Tibial nerve (tissue), 4 donors: ENCODE measurements at regions not wholly inside any gene's neighbourhood (a gene's known extent, or its start where the extent isn't known, plus 50 kb on each side); places are given as distances from the start of the nearest gene placed in this dataset.

Experiments
- DNase-seq, 2 donors: peaks; one replicate each; pipeline ENCODE4 v3.0.0-alpha.2; 2019; ENCODE audit warnings: low spot score in 2 of 2
- H3K27ac ChIP-seq, 4 donors: fragments of 200-600 bp; sonication (generic) in 3 of 4; one replicate each; pipeline ENCODE4 v1.5.1; 2017 to 2019; ENCODE audit warnings: mild to moderate bottlenecking in 1 of 4
- H3K27me3 ChIP-seq, 2 donors: fragments of 200-600 bp; sonication (generic) in 1 of 2; one replicate each; pipeline versions ENCODE4 v1.5.1 to v1.6.0; 2017 to 2019
- H3K36me3 ChIP-seq, 3 donors: fragments of 200-600 bp; sonication (generic); one replicate each; pipeline ENCODE4 v1.5.1; 2018 to 2019
- H3K4me1 ChIP-seq, 4 donors: fragments of 200-600 bp; sonication (generic) in 3 of 4; one replicate each; pipeline ENCODE4 v1.5.1; 2017 to 2019
- H3K4me3 ChIP-seq, 4 donors: fragments of 200-600 bp; sonication (generic) in 3 of 4; one replicate each; pipeline ENCODE4 v1.5.1; 2017 to 2019; ENCODE audit warnings: mild to moderate bottlenecking in 1 of 4, moderate library complexity in 1 of 4
- H3K9me3 ChIP-seq, 4 donors: fragments of 200-600 bp; sonication (generic) in 3 of 4; one replicate each; pipeline ENCODE4 v1.5.1; 2017 to 2019
- CTCF ChIP-seq, 5 experiments: fragments of 200-600 bp in 3 of 5; fragments of 450-650 bp in 2 of 5; sonication (generic) in 3 of 5; IDR thresholded peaks; one replicate each; pipeline ENCODE4 v1.5.1; 2016 to 2019; ENCODE audit warnings: antibody characterized with exemption in 5 of 5, mild to moderate bottlenecking in 3 of 5, moderate library complexity in 2 of 5
- EP300 ChIP-seq, 2 donors: sonication (generic); formaldehyde crosslinking; IDR thresholded peaks; one replicate each; pipeline ENCODE4 v1.6.1; 2017; ENCODE audit warnings: antibody characterized with exemption in 2 of 2, mild to moderate bottlenecking in 1 of 2
- POLR2A ChIP-seq, 2 donors: fragments of 450-650 bp; IDR thresholded peaks; one replicate each; pipeline ENCODE4 v1.6.1; 2017; ENCODE audit warnings: antibody characterized with exemption in 2 of 2, mild to moderate bottlenecking in 2 of 2, moderate library complexity in 2 of 2
- WGBS, 2 donors: methylation state at CpG; one replicate each; pipeline ENCODE4 v1.1.5; 2018; 5-methylcytosine and 5-hydroxymethylcytosine counted together

GRCh38 chr3:44108481-44108880 lies 133.2 kb upstream of the TOPAZ1 start:
- no peaks in the 10 kb centered on the region for H3K36me3 ChIP-seq
- no peak overlapping the region for H3K27ac ChIP-seq
- peaks cover 0 to 13% (median 0%) of the 10 kb centered on the region in 4 donors for H3K4me1 ChIP-seq
- H3K4me3 ChIP-seq: no peak overlapping the region
- no peaks in the 10 kb centered on the region for H3K27me3 ChIP-seq
- 86 to 88% methylated on average over 3 of the region's 3 CpGs for WGBS, 2 donors
- TF ChIP-seq POLR2A (IDR thresholded peaks at IDR 0.05): no peak
- TF ChIP-seq EP300 (IDR thresholded peaks at IDR 0.05): no peak
- no peak for TF ChIP-seq CTCF (IDR thresholded peaks at IDR 0.05)
- no peak for DNase-seq
- H3K9me3 ChIP-seq: no peaks in the 10 kb centered on the region

DNA sequence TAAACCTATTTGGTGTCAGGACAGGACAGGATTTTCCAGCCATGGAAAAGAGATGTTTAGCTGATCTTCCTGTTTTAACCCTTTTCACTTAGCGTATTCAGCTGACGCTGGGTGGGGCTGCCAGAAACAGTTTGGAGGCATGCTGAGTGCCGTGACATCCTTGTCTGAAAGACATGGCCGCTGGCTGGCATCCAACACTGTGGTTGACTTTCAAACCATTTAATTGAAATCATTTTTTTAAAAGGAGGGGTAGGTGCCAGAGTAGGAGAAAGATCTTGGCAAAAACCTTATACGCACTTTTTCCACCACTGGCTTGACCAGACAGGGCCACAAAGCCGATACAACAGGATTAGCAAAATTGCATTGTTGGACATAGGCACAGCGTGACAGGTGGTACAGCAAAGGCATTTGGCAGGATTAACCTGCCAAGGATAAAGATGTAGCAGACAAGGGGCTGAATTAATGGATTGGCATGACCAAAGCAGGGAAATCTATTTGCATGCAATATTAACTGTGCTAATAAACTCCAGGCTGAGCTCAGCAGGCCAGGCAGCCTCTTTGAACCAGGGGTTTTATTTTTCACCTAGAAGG lies 131.8 kb upstream of the TOPAZ1 start:
- H3K4me3 ChIP-seq: no peak overlapping the region
- no peak overlapping the region for H3K27ac ChIP-seq
- DNase-seq: no peak
- no peaks in the 10 kb centered on the region for H3K9me3 ChIP-seq
- 87 to 95% methylated on average over 7 of the region's 7 CpGs for WGBS, 2 donors
- H3K36me3 ChIP-seq: no peaks in the 10 kb centered on the region
- TF ChIP-seq CTCF (IDR thresholded peaks at IDR 0.05): no peak
- no peak for TF ChIP-seq EP300 (IDR thresholded peaks at IDR 0.05)
- no peak for TF ChIP-seq POLR2A (IDR thresholded peaks at IDR 0.05)
- no peaks in the 10 kb centered on the region for H3K27me3 ChIP-seq
- peaks cover 0 to 13% (median 0%) of the 10 kb centered on the region in 4 donors for H3K4me1 ChIP-seq

DNA sequence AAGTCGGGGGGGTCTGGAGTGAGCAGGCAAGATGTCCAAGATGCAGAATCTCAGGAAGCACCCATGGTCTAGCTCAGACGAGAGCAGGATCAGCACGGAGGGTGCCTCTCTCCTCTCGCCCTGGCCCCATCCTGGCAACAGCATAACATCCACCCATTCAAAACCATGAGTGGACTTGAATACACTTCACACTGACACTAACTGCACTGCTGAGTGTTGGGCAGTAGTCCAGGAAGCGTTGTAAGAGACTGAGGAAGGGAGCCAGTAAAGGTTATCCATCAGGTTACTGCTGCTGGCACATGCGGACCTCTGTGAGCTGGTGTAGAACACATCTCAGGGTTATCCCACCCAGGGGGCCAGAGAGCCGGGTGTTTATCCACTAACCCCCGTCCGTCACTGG lies 131.0 kb upstream of the TOPAZ1 start:
- no peak for DNase-seq
- Histone ChIP-seq H3K9me3 (no peaks in the 10 kb centered on the region), H3K27ac (no peak overlapping the region), H3K36me3 (no peaks in the 10 kb centered on the region), H3K4me1 (peaks cover 0 to 13% (median 0%) of the 10 kb centered on the region in 4 donors), H3K27me3 (no peaks in the 10 kb centered on the region), H3K4me3 (no peak overlapping the region)
- 65 to 70% methylated on average over 9 of the region's 9 CpGs for WGBS, 2 donors
- TF ChIP-seq POLR2A (IDR thresholded peaks at IDR 0.05) (no peak), EP300 (IDR thresholded peaks at IDR 0.05) (no peak), CTCF (IDR thresholded peaks at IDR 0.05) (no peak)

DNA sequence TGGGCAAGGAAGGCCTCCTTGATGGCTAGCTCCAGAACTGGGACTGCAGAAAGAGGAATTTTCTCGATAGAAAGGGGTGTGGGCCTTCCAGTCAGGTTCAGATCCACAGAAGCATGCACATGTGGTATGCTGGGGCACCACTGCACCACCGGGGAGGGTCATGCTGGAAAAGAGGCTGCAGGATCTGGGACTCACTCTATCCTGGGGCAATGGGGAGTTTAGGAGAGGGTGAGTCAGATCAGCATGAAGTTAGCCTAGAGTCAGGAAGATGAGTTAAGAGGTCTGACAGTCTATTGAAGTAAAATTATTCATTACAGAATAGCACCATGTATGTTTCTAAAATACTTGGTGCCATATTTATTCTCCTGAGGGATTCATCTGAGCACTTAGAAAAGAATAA lies 130.2 kb upstream of the TOPAZ1 start:
- no peaks in the 10 kb centered on the region for H3K36me3 ChIP-seq
- H3K4me3 ChIP-seq: no peak overlapping the region
- H3K27ac ChIP-seq: no peak overlapping the region
- TF ChIP-seq CTCF (IDR thresholded peaks at IDR 0.05): no peak
- no peak for TF ChIP-seq EP300 (IDR thresholded peaks at IDR 0.05)
- TF ChIP-seq POLR2A (IDR thresholded peaks at IDR 0.05): no peak
- H3K4me1 ChIP-seq: peaks cover 0 to 8% (median 0%) of the 10 kb centered on the region in 4 donors
- DNase-seq: no peak
- WGBS, 2 donors: 93% methylated on average over 2 of the region's 2 CpGs
- H3K9me3 ChIP-seq: no peaks in the 10 kb centered on the region
- no peaks in the 10 kb centered on the region for H3K27me3 ChIP-seq

- peak in 1 of 2 donors; percentile 8 for DNase-seq
- Histone ChIP-seq H3K27me3 (no peaks in the 10 kb centered on the region), H3K4me3 (no peak overlapping the region), H3K36me3 (no peaks in the 10 kb centered on the region), H3K27ac (no peak overlapping the region), H3K9me3 (no peaks in the 10 kb centered on the region), H3K4me1 (no peaks in the 10 kb centered on the region)
- TF ChIP-seq CTCF (IDR thresholded peaks at IDR 0.05) (peak in 4 of 5 experiments; percentile 28 to 43 (median 30)), EP300 (IDR thresholded peaks at IDR 0.05) (no peak)
- WGBS, 2 donors: 24 to 49% methylated on average over 7 to 9 of the region's 12 CpGs
Observed at GRCh38 chr3:44114142-44114541, 127.5 kb upstream of the TOPAZ1 start.
